Activated CD8-positive, alpha-beta T cell treated with anti-CD3 and anti-CD28 coated beads for 36 hours (primary cell): ENCODE measurements at regions not wholly inside any gene's neighbourhood (a gene's known extent, or its start where the extent isn't known, plus 50 kb on each side); places are given as distances from the start of the nearest gene placed in this dataset.

Experiments used
- ATAC-seq: fragments of 200-7000 bp; cut with Tn5 transposase; one replicate; pipeline ENCODE4 v1.10.0; 2021; ENCODE audit warnings: mild to moderate bottlenecking, moderate library complexity
- CTCF ChIA-PET: fragments of 350-600 bp; sonication (Branson Sonifier 250); formaldehyde crosslinking; loops from one replicate; lab custom pipeline; 2021; ENCODE audit warnings: antibody characterized with exemption; lab: Charles Lee
- POLR2A ChIA-PET: fragments of 350-600 bp; sonication (Branson Sonifier 250); formaldehyde crosslinking; loops from one replicate; lab custom pipeline; 2021; ENCODE audit warnings: antibody characterized with exemption; lab: Charles Lee
- DNase-seq: peaks from one replicate; pipeline ENCODE4 v3.0.0-alpha.2; 2020
- H3K27ac Mint-ChIP-seq: one replicate; pipeline ENCODE4 v1.8.0; 2021; ENCODE audit warnings: mild to moderate bottlenecking, mixed read lengths
- H3K27me3 Mint-ChIP-seq: one replicate; pipeline ENCODE4 v1.8.0; 2021; ENCODE audit warnings: mixed read lengths
- H3K36me3 Mint-ChIP-seq: one replicate; pipeline ENCODE4 v1.8.0; 2021; ENCODE audit warnings: low read depth, mixed read lengths
- H3K4me1 Mint-ChIP-seq: one replicate; pipeline ENCODE4 v1.8.0; 2021; ENCODE audit warnings: low read depth, mixed read lengths
- H3K4me3 Mint-ChIP-seq: one replicate; pipeline ENCODE4 v1.8.0; 2021; ENCODE audit warnings: mild to moderate bottlenecking, moderate library complexity, mixed read lengths
- H3K9me3 Mint-ChIP-seq: one replicate; pipeline ENCODE4 v1.8.0; 2021; ENCODE audit warnings: mixed read lengths
- CTCF ChIP-seq: fragments of 200-600 bp; IDR thresholded peaks from one replicate; pipeline ENCODE4 v1.8.0; 2022; ENCODE audit warnings: antibody characterized with exemption, mild to moderate bottlenecking
- intact Hi-C: fragments of 100-400 bp; cut with micrococcal nuclease; formaldehyde crosslinking; loops from one replicate; pipeline ENCODE4 v1.10.0; 2022

- Mint-ChIP-seq H3K4me1 (no peaks in the 10 kb centered on the region), H3K27me3 (no peaks in the 10 kb centered on the region), H3K9me3 (peaks cover 24% of the 10 kb centered on the region), H3K27ac (no peak overlapping the region), H3K4me3 (no peak overlapping the region), H3K36me3 (peaks cover 18% of the 10 kb centered on the region)
- CTCF ChIA-PET: no interaction called here
- POLR2A ChIA-PET: no interaction called here
- ATAC-seq: no peak
- DNase-seq: no peak
- no peak for TF ChIP-seq CTCF
- intact Hi-C loops: no loop called here
These were observed 394.5 kb downstream of the LTN1 start for GRCh38 chr21:28598214-28598613.

GRCh38 chr21:28592205-28592865 lies 400.3 kb downstream of the LTN1 start:
- Mint-ChIP-seq H3K4me1 (no peaks in the 10 kb centered on the region), H3K27me3 (no peaks in the 10 kb centered on the region), H3K4me3 (no peak overlapping the region), H3K36me3 (no peaks in the 10 kb centered on the region), H3K9me3 (no peaks in the 10 kb centered on the region), H3K27ac (no peak overlapping the region)
- ChIA-PET CTCF (interaction anchor here (1.0 kb wide), 1 partner anchor 129 kb away, joined by 3 read pairs; no protein-coding TSS in a partner anchor), POLR2A (interaction anchor here (0.7 kb wide), 1 partner anchor 70 kb away, joined by 3 read pairs; no protein-coding TSS in a partner anchor)
- DNase-seq (no peak), ATAC-seq (no peak)
- intact Hi-C loops: no loop called here
- TF ChIP-seq CTCF: no peak

GRCh38 chr21:28590676-28591075 lies 402.0 kb downstream of the LTN1 start:
- Mint-ChIP-seq H3K4me1 (no peaks in the 10 kb centered on the region), H3K4me3 (no peak overlapping the region), H3K9me3 (peaks cover 2% of the 10 kb centered on the region), H3K36me3 (no peaks in the 10 kb centered on the region), H3K27ac (no peak overlapping the region), H3K27me3 (no peaks in the 10 kb centered on the region)
- ChIA-PET POLR2A (no interaction called here), CTCF (interaction anchor here (1.2 to 1.6 kb wide), 2 partner anchors 154 to 155 kb away, joined by 3 to 4 read pairs; no protein-coding TSS in a partner anchor)
- intact Hi-C loops: no loop called here
- no peak for DNase-seq
- ATAC-seq: no peak
- TF ChIP-seq CTCF: no peak

- no peak overlapping the region for H3K4me3 Mint-ChIP-seq
- CTCF ChIA-PET: interaction anchor here (1.0 to 1.6 kb wide), 3 partner anchors 16 to 156 kb away, joined by 3 to 4 read pairs (median 3); no protein-coding TSS in a partner anchor
These were observed 402.7 kb downstream of the LTN1 start for GRCh38 chr21:28590026-28590425.

More at GRCh38 chr21:28590026-28590425, 402.7 kb downstream of the LTN1 start:
- H3K27me3 Mint-ChIP-seq: no peaks in the 10 kb centered on the region
- H3K36me3 Mint-ChIP-seq: no peaks in the 10 kb centered on the region
- TF ChIP-seq CTCF: no peak
- H3K4me1 Mint-ChIP-seq: no peaks in the 10 kb centered on the region
- ATAC-seq (no peak), DNase-seq (no peak)
- H3K27ac Mint-ChIP-seq: no peak overlapping the region
- POLR2A ChIA-PET: no interaction called here
- intact Hi-C loops: no loop called here
- peaks cover 2% of the 10 kb centered on the region for H3K9me3 Mint-ChIP-seq
